K562 (cell line): ENCODE measurements at regions not wholly inside any gene's neighbourhood (a gene's known extent, or its start where the extent isn't known, plus 50 kb on each side); places are given as distances from the start of the nearest gene placed in this dataset.

ENCODE experiments used
- ATAC-seq: fragments of 200-7000 bp; cut with Tn5 transposase; 3 replicates; pipeline ENCODE4 v1.9.1; 2020; ENCODE audit warnings: moderate library complexity
- BruUV-seq: library from RNA; stranded (reverse); fragments of 400-500 nt; replicated peaks from 2 replicates; lab custom pipeline; 2021; lab: Mats Ljungman, UMichigan
- CTCF ChIA-PET: fragments of 300-600 bp; formaldehyde crosslinking; extraction: SDS; loops from one replicate; lab custom pipeline; 2021; ENCODE audit warnings: low intra/inter-chr PET ratio; lab: Yijun Ruan, JAX
- POLR2A ChIA-PET: fragments of 300-600, 350-650 bp; sonication (Branson Sonifier 250); formaldehyde crosslinking; extraction: SDS; loops from one replicate; lab custom pipeline; 2021; ENCODE audit warnings: antibody characterized with exemption, inconsistent platforms; lab: Yijun Ruan, JAX
- DNase-seq, 4 experiments: peaks; one replicate each; pipeline versions ENCODE4 v3.0.0 to v3.0.0-alpha.2; 2011 to 2018; ENCODE audit warnings: low spot score in 3 of 4, mixed read lengths in 3 of 4; ENCODE audit errors: extremely low read depth in 1 of 4
- FAIRE-seq: peaks from 2 replicates; lab custom pipeline; 2011; peaks lifted over from hg19 to GRCh38; lab: Jason Lieb, UNC
- H2AFZ ChIP-seq: 2 replicates; pipeline ENCODE4 v1.6.0; 2011; ENCODE audit warnings: low read depth, low read length, control low read depth, inconsistent platforms
- H3K27ac ChIP-seq: fragments of 200-600 bp; 3 replicates; pipeline ENCODE4 v1.8.0; 2011; ENCODE audit warnings: low read depth, mild to moderate bottlenecking, control low read depth, inconsistent platforms, low read length, moderate library complexity, mixed read lengths; ENCODE audit errors: extremely low read depth
- H3K27me3 ChIP-seq, 2 experiments: fragments of 300-600 bp in 1 of 2; 2 replicates in 1 of 2; 3 replicates in 1 of 2; pipeline versions ENCODE4 v1.6.0 to v1.8.0; 2011; ENCODE audit warnings: inconsistent platforms in 2 of 2, low read length in 2 of 2, mild to moderate bottlenecking in 1 of 2, mixed read lengths in 1 of 2, moderate library complexity in 1 of 2; ENCODE audit not compliant: control insufficient read depth in 2 of 2, insufficient read depth in 2 of 2
- H3K36me3 ChIP-seq: fragments of 300-600 bp; 3 replicates; pipeline ENCODE4 v1.8.0; 2011; ENCODE audit warnings: mild to moderate bottlenecking, low read length, inconsistent platforms; ENCODE audit not compliant: control insufficient read depth, insufficient read depth
- H3K4me1 ChIP-seq, 2 experiments: fragments of 200-600 bp in 1 of 2; replicated peaks in 1 of 2; 2 replicates in 1 of 2; 3 replicates in 1 of 2; pipeline versions ENCODE4 v1.5.1 to v1.8.0; 2011; ENCODE audit warnings: inconsistent platforms in 2 of 2, low read length in 2 of 2, mild to moderate bottlenecking in 1 of 2, mixed read lengths in 1 of 2, moderate library complexity in 1 of 2; ENCODE audit not compliant: control insufficient read depth in 2 of 2, insufficient read depth in 2 of 2
- H3K4me2 ChIP-seq: 2 replicates; pipeline ENCODE4 v1.6.1; 2011; ENCODE audit warnings: low read length, control low read depth, inconsistent platforms, mixed read lengths; ENCODE audit not compliant: insufficient read depth
- H3K4me3 ChIP-seq: fragments of 200-600 bp; sonication (generic), shearing (Covaris generic); 2 replicates; pipeline ENCODE4 v1.5.1; 2016; ENCODE audit warnings: control low read depth, inconsistent platforms
- H3K79me2 ChIP-seq: fragments of 200-600 bp; 3 replicates; pipeline ENCODE4 v1.8.0; 2011; ENCODE audit warnings: low read length, inconsistent platforms; ENCODE audit not compliant: control insufficient read depth, insufficient read depth
- H3K9ac ChIP-seq, 2 experiments: 2 replicates each; pipeline versions ENCODE4 v1.6.0 to v1.6.1; 2011; ENCODE audit warnings: low read depth in 2 of 2, low read length in 2 of 2, control low read depth in 1 of 2, inconsistent platforms in 1 of 2, mild to moderate bottlenecking in 1 of 2, mixed read lengths in 1 of 2; ENCODE audit not compliant: insufficient read depth in 1 of 2
- H3K9me1 ChIP-seq: one replicate; pipeline ENCODE4 v1.6.0; 2011; ENCODE audit warnings: inconsistent platforms, mild to moderate bottlenecking, low read length, moderate library complexity; ENCODE audit not compliant: control insufficient read depth, insufficient read depth
- H3K9me3 ChIP-seq: replicated peaks from 2 replicates; pipeline ENCODE4 v1.5.1; 2011; ENCODE audit warnings: low read depth, low read length, inconsistent platforms; ENCODE audit not compliant: control insufficient read depth, insufficient read depth
- H4K20me1 ChIP-seq: replicated peaks from 2 replicates; pipeline ENCODE4 v1.6.1; 2011; ENCODE audit warnings: low read length, inconsistent platforms, mixed read lengths; ENCODE audit not compliant: control insufficient read depth, insufficient read depth
- CBX8 ChIP-seq: fragments of 200-600 bp; sonication (generic); IDR thresholded peaks from 2 replicates; pipeline ENCODE4 v1.6.1; 2012; ENCODE audit warnings: borderline replicate concordance, mixed run types, low read depth, mild to moderate bottlenecking, moderate library complexity, mixed read lengths, low read length, control low read depth, inconsistent platforms; ENCODE audit not compliant: poor library complexity, severe bottlenecking; ENCODE audit errors: extremely low read depth
- SP2 ChIP-seq: IDR thresholded peaks from 2 replicates; pipeline ENCODE4 v1.6.1; 2011; ENCODE audit warnings: mild to moderate bottlenecking, low read depth, low read length, moderate library complexity; ENCODE audit not compliant: poor library complexity, severe bottlenecking; ENCODE audit errors: extremely low read depth
- ZNF316 ChIP-seq: fragments of 450-650 bp; IDR thresholded peaks from 2 replicates; pipeline ENCODE4 v1.6.1; 2016
- WGBS: fragments of 100-300 bp; shearing (Covaris generic); methylation state at CpG from one replicate; pipeline ENCODE4 v1.1.6; 2016; ENCODE audit warnings: low coverage, mixed read lengths; ENCODE audit not compliant: insufficient coverage; ENCODE audit errors: missing lambda C conversion rate; 5-methylcytosine and 5-hydroxymethylcytosine counted together
- in situ Hi-C: fragments of 300-500 bp; cut with MboI; formaldehyde crosslinking; loops from 4 replicates; pipeline ENCODE4 v1.15.0; 2018; ENCODE audit warnings: inconsistent platforms, mixed read lengths
- intact Hi-C: fragments of 100-400 bp; cut with micrococcal nuclease; formaldehyde crosslinking; loops from 2 replicates; pipeline ENCODE4 v1.14.2; 2022

GRCh38 chr6:152905551-152906299 lies 77.1 kb downstream of the FBXO5 start:
- no peak overlapping the region for H3K27ac ChIP-seq
- H3K9me1 ChIP-seq = no peaks in the 10 kb centered on the region
- no TSS peak for BruUV-seq
- peaks cover 0 to 5% of the 10 kb centered on the region in 2 experiments; a peak in 1 of 5 replicates for H3K27me3 ChIP-seq
- no peak for DNase-seq
- WGBS = 5% methylated on average over 2 of the region's 2 CpGs
- H4K20me1 ChIP-seq = no peaks in the 10 kb centered on the region
- H3K36me3 ChIP-seq = no peaks in the 10 kb centered on the region
- no peaks in the 10 kb centered on the region for H3K79me2 ChIP-seq
- H3K9me3 ChIP-seq = no peaks in the 10 kb centered on the region
- POLR2A ChIA-PET = no interaction called here
- H2AFZ ChIP-seq = no peak overlapping the region
- H3K4me3 ChIP-seq = no peak overlapping the region
- no peak overlapping the region for H3K4me2 ChIP-seq
- intact Hi-C loops = no loop called here
- H3K9ac ChIP-seq = no peak overlapping the region
- peak; percentile 59; the same call in 2 of the 3 replicates for ATAC-seq
- CTCF ChIA-PET = no interaction called here
- no peak for FAIRE-seq
- H3K4me1 ChIP-seq = no peaks in the 10 kb centered on the region
- in situ Hi-C loops = no loop called here
- TF ChIP-seq SP2 (no peak), ZNF316 (peak; percentile 53; the same call in 1 of the 2 replicates)

DNA sequence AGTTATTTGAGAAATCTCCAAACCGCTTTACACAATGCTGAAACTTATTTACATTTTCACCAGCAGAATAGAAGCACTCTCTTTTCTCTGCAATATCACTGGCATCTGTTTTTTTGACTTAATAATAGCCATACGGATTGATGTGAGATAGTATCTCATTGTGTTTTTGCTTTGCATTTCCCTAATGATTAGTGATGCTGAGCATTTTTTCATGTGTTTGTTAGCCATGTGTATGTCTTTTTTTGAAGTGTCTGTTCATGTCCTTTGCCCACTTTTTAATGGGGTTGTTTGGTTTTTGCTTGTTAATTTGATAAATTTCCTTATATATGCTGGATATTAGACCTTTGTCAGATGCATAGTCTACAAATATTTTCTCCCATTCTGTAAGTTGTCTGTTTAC lies 73.6 kb downstream of the FBXO5 start:
- BruUV-seq = no TSS peak
- H3K36me3 ChIP-seq = no peaks in the 10 kb centered on the region
- H3K27ac ChIP-seq = no peak overlapping the region
- FAIRE-seq (no peak), DNase-seq (no peak), ATAC-seq (no peak)
- WGBS = 0% methylated on average over 2 of the region's 2 CpGs
- no peak overlapping the region for H3K9ac ChIP-seq
- in situ Hi-C loops = no loop called here
- no peaks in the 10 kb centered on the region for H3K9me3 ChIP-seq
- no peaks in the 10 kb centered on the region for H3K79me2 ChIP-seq
- no peak overlapping the region for H2AFZ ChIP-seq
- no peaks in the 10 kb centered on the region for H4K20me1 ChIP-seq
- ChIA-PET POLR2A (no interaction called here), CTCF (no interaction called here)
- no peak for TF ChIP-seq CBX8
- no peaks in the 10 kb centered on the region for H3K4me1 ChIP-seq
- no peak overlapping the region for H3K4me2 ChIP-seq
- no peak overlapping the region for H3K4me3 ChIP-seq
- no peaks in the 10 kb centered on the region for H3K9me1 ChIP-seq
- H3K27me3 ChIP-seq = 0 out of 5 replicates have a peak, but pooled peaks cover 0 to 2% of the 10 kb centered on the region in 2 experiments
- intact Hi-C loops = no loop called here
